ELR (cell line): ENCODE measurements at regions not wholly inside any gene's neighbourhood (a gene's known extent, or its start where the extent isn't known, plus 50 kb on each side); places are given as distances from the start of the nearest gene placed in this dataset.
"Not testable (repeated sequence)": the region's sequence is repeated elsewhere in the genome, so short reads cannot be mapped to it uniquely, and the experiment has no call there.

Experiments
- DNase-seq: peaks from one replicate; pipeline ENCODE4 v3.0.0-alpha.2; 2015; ENCODE audit warnings: low read depth

GRCh38 chr14:105600939-105601359, 74.6 kb downstream of the TMEM121 start:
- no peak for DNase-seq

- no peak for DNase-seq
Measured at GRCh38 chr14:105601360-105602242, 75.2 kb downstream of the TMEM121 start.

- DNase-seq: no peak
Measured at GRCh38 chr14:105602243-105602750, 75.9 kb downstream of the TMEM121 start.

GRCh38 chr14:105602799-105603793, 76.7 kb downstream of the TMEM121 start:
- DNase-seq: no peak

GRCh38 chr14:105604531-105605463, 78.4 kb downstream of the TMEM121 start:
- not testable (repeated sequence) for DNase-seq

GRCh38 chr14:105605464-105606304, 79.3 kb downstream of the TMEM121 start:
- no peak for DNase-seq

- DNase-seq: not testable (repeated sequence)
Measured at GRCh38 chr14:105606305-105606975, 80.1 kb downstream of the TMEM121 start.

- not testable (repeated sequence) for DNase-seq
Measured at GRCh38 chr14:105607025-105607424, 80.6 kb downstream of the TMEM121 start.

GRCh38 chr14:105614987-105615386, 88.6 kb downstream of the TMEM121 start:
- DNase-seq: not testable (repeated sequence)

- not testable (repeated sequence) for DNase-seq
Measured at GRCh38 chr14:105615986-105616801, 89.8 kb downstream of the TMEM121 start.

- no peak for DNase-seq
Measured at GRCh38 chr14:105616802-105617192, 90.4 kb downstream of the TMEM121 start.

GRCh38 chr14:105617201-105617777, 90.9 kb downstream of the TMEM121 start:
- no peak for DNase-seq

- not testable (repeated sequence) for DNase-seq
Measured at GRCh38 chr14:105617805-105618204, 91.4 kb downstream of the TMEM121 start.

- DNase-seq: not testable (repeated sequence)
Measured at GRCh38 chr14:105619324-105619723, 92.9 kb downstream of the TMEM121 start.

GRCh38 chr14:105620178-105620864, 93.9 kb downstream of the TMEM121 start:
- not testable (repeated sequence) for DNase-seq

GRCh38 chr14:105620865-105621471, 94.6 kb downstream of the TMEM121 start:
- DNase-seq: not testable (repeated sequence)
